H9 (cell line): ENCODE measurements at regions not wholly inside any gene's neighbourhood (a gene's known extent, or its start where the extent isn't known, plus 50 kb on each side); places are given as distances from the start of the nearest gene placed in this dataset.

Source experiments
- DNase-seq: peaks from one replicate; pipeline ENCODE4 v3.0.0-alpha.2; 2017
- H2AFZ ChIP-seq: one replicate; pipeline ENCODE4 v1.6.1; 2013; ENCODE audit warnings: mild to moderate bottlenecking, low read length, control low read depth, moderate library complexity
- H2AK5ac ChIP-seq: 2 replicates; pipeline ENCODE4 v1.6.1; 2013; ENCODE audit warnings: low read length, control low read depth, mixed read lengths; ENCODE audit not compliant: insufficient read length
- H2BK120ac ChIP-seq: one replicate; pipeline ENCODE4 v1.6.1; 2013; ENCODE audit warnings: low read depth, mild to moderate bottlenecking, low read length, control low read depth, inconsistent platforms; ENCODE audit not compliant: poor library complexity, severe bottlenecking
- H2BK12ac ChIP-seq: 2 replicates; pipeline ENCODE4 v1.6.1; 2013; ENCODE audit warnings: low read length, control low read depth, mixed read lengths, low read depth; ENCODE audit not compliant: insufficient read length
- H2BK15ac ChIP-seq: 2 replicates; pipeline ENCODE4 v1.6.1; 2013; ENCODE audit warnings: low read depth, low read length, control low read depth
- H2BK20ac ChIP-seq: one replicate; pipeline ENCODE4 v1.6.1; 2013; ENCODE audit warnings: low read depth, mild to moderate bottlenecking, low read length, control low read depth, inconsistent platforms; ENCODE audit not compliant: poor library complexity, severe bottlenecking
- H2BK5ac ChIP-seq: 2 replicates; pipeline ENCODE4 v1.6.1; 2013; ENCODE audit warnings: low read length, control low read depth, mixed read lengths; ENCODE audit not compliant: insufficient read length
- H3K14ac ChIP-seq: 2 replicates; pipeline ENCODE4 v1.6.1; 2013; ENCODE audit warnings: low read length, control low read depth; ENCODE audit not compliant: insufficient read depth
- H3K18ac ChIP-seq: 2 replicates; pipeline ENCODE4 v1.6.1; 2013; ENCODE audit warnings: low read depth, mild to moderate bottlenecking, mixed read lengths, low read length, control low read depth; ENCODE audit not compliant: insufficient read length
- H3K23ac ChIP-seq: 2 replicates; pipeline ENCODE4 v1.6.1; 2013; ENCODE audit warnings: low read length, control low read depth, mixed read lengths, low read depth; ENCODE audit not compliant: insufficient read length
- H3K23me2 ChIP-seq: 2 replicates; pipeline ENCODE4 v1.6.1; 2013; ENCODE audit warnings: low read depth, mild to moderate bottlenecking, mixed read lengths, low read length, control low read depth; ENCODE audit not compliant: insufficient read length, poor library complexity, severe bottlenecking
- H3K27ac ChIP-seq: 2 replicates; pipeline ENCODE4 v1.5.1; 2013; ENCODE audit warnings: low read length, control low read depth, mixed read lengths, low read depth; ENCODE audit not compliant: insufficient read length
- H3K27me3 ChIP-seq: 2 replicates; pipeline ENCODE4 v1.6.1; 2013; ENCODE audit warnings: low read length, control low read depth, inconsistent platforms; ENCODE audit not compliant: insufficient read depth
- H3K4ac ChIP-seq: 2 replicates; pipeline ENCODE4 v1.6.1; 2013; ENCODE audit warnings: low read depth, mild to moderate bottlenecking, control low read depth, inconsistent platforms, low read length, moderate library complexity
- H3K4me1 ChIP-seq: 2 replicates; pipeline ENCODE4 v1.6.1; 2013; ENCODE audit warnings: low read length, control low read depth, inconsistent platforms; ENCODE audit not compliant: insufficient read depth
- H3K4me2 ChIP-seq: 2 replicates; pipeline ENCODE4 v1.6.1; 2013; ENCODE audit warnings: low read length, control low read depth, mixed read lengths; ENCODE audit not compliant: insufficient read length, insufficient read depth
- H3K56ac ChIP-seq: 2 replicates; pipeline ENCODE4 v1.6.1; 2013; ENCODE audit warnings: low read depth, mild to moderate bottlenecking, mixed read lengths, low read length, control low read depth; ENCODE audit not compliant: insufficient read length
- H3K79me1 ChIP-seq: 2 replicates; pipeline ENCODE4 v1.6.1; 2013; ENCODE audit warnings: low read depth, mild to moderate bottlenecking, moderate library complexity, low read length, control low read depth, inconsistent platforms; ENCODE audit not compliant: insufficient read depth, poor library complexity, severe bottlenecking
- H3K79me2 ChIP-seq: 2 replicates; pipeline ENCODE4 v1.6.1; 2013; ENCODE audit warnings: low read length, control low read depth, inconsistent platforms; ENCODE audit not compliant: insufficient read depth
- H3K9ac ChIP-seq: 2 replicates; pipeline ENCODE4 v1.6.1; 2013; ENCODE audit warnings: low read length, control low read depth, mixed read lengths; ENCODE audit not compliant: insufficient read length; ENCODE audit errors: extremely low read depth
- H3K9me3 ChIP-seq: one replicate; pipeline ENCODE4 v1.6.1; 2013; ENCODE audit warnings: low read depth, low read length, inconsistent platforms; ENCODE audit not compliant: control insufficient read depth
- H3T11ph ChIP-seq: one replicate; pipeline ENCODE4 v1.6.1; 2013; ENCODE audit warnings: mild to moderate bottlenecking, low read length, control low read depth, inconsistent platforms
- H4K20me1 ChIP-seq: one replicate; pipeline ENCODE4 v1.6.1; 2013; ENCODE audit not compliant: control insufficient read depth, insufficient read length, insufficient read depth
- H4K5ac ChIP-seq: 2 replicates; pipeline ENCODE4 v1.6.1; 2013; ENCODE audit warnings: low read depth, mild to moderate bottlenecking, mixed read lengths, low read length, control low read depth; ENCODE audit not compliant: insufficient read length
- H4K8ac ChIP-seq: replicated peaks from 2 replicates; pipeline ENCODE4 v1.6.1; 2013; ENCODE audit warnings: low read length, control low read depth, mixed read lengths, low read depth; ENCODE audit not compliant: insufficient read length
- H4K91ac ChIP-seq: 2 replicates; pipeline ENCODE4 v1.6.1; 2013; ENCODE audit warnings: low read depth, mild to moderate bottlenecking, moderate library complexity, mixed read lengths, low read length, control low read depth; ENCODE audit not compliant: insufficient read length
- H3K27ac Mint-ChIP-seq, 3 experiments: 2 replicates in 2 of 3; 3 replicates in 1 of 3; pipeline ENCODE4 v1.8.0; 2020 to 2021; ENCODE audit warnings: mixed read lengths in 3 of 3, mild to moderate bottlenecking in 1 of 3, moderate library complexity in 1 of 3
- H3K27me3 Mint-ChIP-seq: 2 replicates; pipeline ENCODE4 v1.8.0; 2021; ENCODE audit warnings: low read depth, mild to moderate bottlenecking, moderate library complexity, mixed read lengths
- H3K36me3 Mint-ChIP-seq, 3 experiments: 2 replicates in 2 of 3; 3 replicates in 1 of 3; pipeline ENCODE4 v1.8.0; 2020 to 2021; ENCODE audit warnings: low read depth in 3 of 3, mixed read lengths in 3 of 3; ENCODE audit not compliant: insufficient read depth in 1 of 3
- H3K4me1 Mint-ChIP-seq, 2 experiments: 2 replicates each; pipeline ENCODE4 v1.8.0; 2020; ENCODE audit warnings: mixed read lengths in 2 of 2
- H3K4me3 Mint-ChIP-seq, 2 experiments: 2 replicates in 1 of 2; 3 replicates in 1 of 2; pipeline ENCODE4 v1.8.0; 2020 to 2021; ENCODE audit warnings: mild to moderate bottlenecking in 2 of 2, mixed read lengths in 2 of 2, moderate library complexity in 1 of 2
- H3K9me3 Mint-ChIP-seq, 2 experiments: 2 replicates in 1 of 2; 3 replicates in 1 of 2; pipeline ENCODE4 v1.8.0; 2020; ENCODE audit warnings: mild to moderate bottlenecking in 2 of 2, mixed read lengths in 2 of 2, moderate library complexity in 1 of 2
- CTCF ChIP-seq: fragments of 200-600 bp; sonication (generic); conservative IDR thresholded peaks from 3 replicates; pipeline ENCODE4 v1.8.0; 2021; ENCODE audit warnings: antibody characterized with exemption, mild to moderate bottlenecking
- WGBS: extraction: QIAGEN DNeasy Blood & Tissue Kit; methylation state at CpG from one replicate; pipeline ENCODE4 v1.1.7; 2013; ENCODE audit warnings: missing lambda C conversion rate, low lambda C conversion rate, mixed read lengths; ENCODE audit not compliant: insufficient read length; ENCODE audit errors: extremely low coverage; 5-methylcytosine and 5-hydroxymethylcytosine counted together

- no peak overlapping the region for H3K14ac ChIP-seq
- no peak overlapping the region for H4K91ac ChIP-seq
Observed at GRCh38 chr1:99560207-99561040, 85.5 kb upstream of the PALMD start.

More at GRCh38 chr1:99560207-99561040, 85.5 kb upstream of the PALMD start:
- Histone ChIP-seq H4K8ac (no peak overlapping the region), H2AK5ac (no peak overlapping the region), H2BK15ac (no peak overlapping the region), H3K4me2 (no peak overlapping the region), H2BK120ac (no peak overlapping the region), H3K4ac (no peak overlapping the region), H3K56ac (no peak overlapping the region), H3K9ac (no peak overlapping the region), H2AFZ (no peak overlapping the region), H3K23me2 (no peaks in the 10 kb centered on the region), H2BK12ac (no peak overlapping the region), H3K27me3 (no peaks in the 10 kb centered on the region), H3K27ac (no peak overlapping the region), H3K79me1 (no peaks in the 10 kb centered on the region), H2BK5ac (no peak overlapping the region), H3K23ac (no peak overlapping the region), H3T11ph (no peak overlapping the region), H4K5ac (no peak overlapping the region), H3K79me2 (no peaks in the 10 kb centered on the region), H3K9me3 (no peaks in the 10 kb centered on the region), H3K4me1 (no peaks in the 10 kb centered on the region), H4K20me1 (no peaks in the 10 kb centered on the region), H3K18ac (no peak overlapping the region), H2BK20ac (no peak overlapping the region)
- no peak for DNase-seq
- Mint-ChIP-seq H3K4me3 (no peak overlapping the region), H3K9me3 (peaks cover 4 to 7% of the 10 kb centered on the region in 2 experiments; a peak in 3 of 5 replicates), H3K36me3 (peaks cover 0 to 4% (median 3%) of the 10 kb centered on the region in 3 experiments; a peak in 1 of 7 replicates), H3K27me3 (no peaks in the 10 kb centered on the region), H3K4me1 (no peaks in the 10 kb centered on the region), H3K27ac (no peak overlapping the region)
- WGBS: no CpG with 5 or more reads among the region's 3 CpGs
- TF ChIP-seq CTCF: no peak
